NCI-H2029 treated with DMSO at 0.1 percent for 48 hours (cell line): ENCODE measurements at regions not wholly inside any gene's neighbourhood (a gene's known extent, or its start where the extent isn't known, plus 50 kb on each side); places are given as distances from the start of the nearest gene placed in this dataset.
"Not testable (repeated sequence)": the region's sequence is repeated elsewhere in the genome, so short reads cannot be mapped to it uniquely, and the experiment has no call there.

Experiments used
- DNase-seq: peaks from one replicate; lab custom pipeline; 2025; lab: John Stamatoyannopoulos, UW

GRCh38 chr2:139550873-139551272 is 770.7 kb upstream of the NXPH2 start:
- DNase-seq = no peak

- no peak for DNase-seq
Measured at GRCh38 chr2:139550341-139550740, 770.2 kb upstream of the NXPH2 start.

GRCh38 chr2:139544186-139544851 is 764.1 kb upstream of the NXPH2 start:
- no peak for DNase-seq

GRCh38 chr2:139538332-139539020 is 758.3 kb upstream of the NXPH2 start:
- DNase-seq = not testable (repeated sequence)

GRCh38 chr2:139529080-139529479 is 748.9 kb upstream of the NXPH2 start:
- peak; percentile 4 for DNase-seq

- no peak for DNase-seq
Measured at GRCh38 chr2:139526781-139527180, 746.6 kb upstream of the NXPH2 start.

- DNase-seq = no peak
Measured at GRCh38 chr2:139518321-139518720, 738.1 kb upstream of the NXPH2 start.

- no peak for DNase-seq
Measured at GRCh38 chr2:139514951-139515350, 734.8 kb upstream of the NXPH2 start.

- DNase-seq = no peak
Measured at GRCh38 chr2:139495851-139496250, 715.7 kb upstream of the NXPH2 start.

GRCh38 chr2:139492131-139492680 is 712.0 kb upstream of the NXPH2 start:
- DNase-seq = no peak

- no peak for DNase-seq
Measured at GRCh38 chr2:139480161-139480650, 700.0 kb upstream of the NXPH2 start.

GRCh38 chr2:139478165-139478914 is 698.1 kb upstream of the NXPH2 start:
- no peak for DNase-seq

- DNase-seq = no peak
Measured at GRCh38 chr2:139477618-139478017, 697.4 kb upstream of the NXPH2 start.

- no peak for DNase-seq
Measured at GRCh38 chr2:139469985-139470384, 689.8 kb upstream of the NXPH2 start.

- no peak for DNase-seq
Measured at GRCh38 chr2:139465789-139466188, 685.6 kb upstream of the NXPH2 start.

GRCh38 chr2:139457873-139458272 is 677.7 kb upstream of the NXPH2 start:
- no peak for DNase-seq

GRCh38 chr2:139454251-139454650 is 674.1 kb upstream of the NXPH2 start:
- no peak for DNase-seq

- DNase-seq = no peak
Measured at GRCh38 chr2:139439100-139439499, 658.9 kb upstream of the NXPH2 start.

GRCh38 chr2:139438478-139438877 is 658.3 kb upstream of the NXPH2 start:
- DNase-seq = no peak

GRCh38 chr2:139427164-139427563 is 647.0 kb upstream of the NXPH2 start:
- DNase-seq = no peak

GRCh38 chr2:139424101-139424500 is 643.9 kb upstream of the NXPH2 start:
- no peak for DNase-seq

- DNase-seq = no peak
Measured at GRCh38 chr2:139411236-139411635, 631.0 kb upstream of the NXPH2 start.

- DNase-seq = not testable (repeated sequence)
Measured at GRCh38 chr2:139410833-139411174, 630.6 kb upstream of the NXPH2 start.
